ENCODE measurements at regions not wholly inside any gene's neighbourhood (a gene's known extent, or its start where the extent isn't known, plus 50 kb on each side); places are given as distances from the start of the nearest gene placed in this dataset.

- TF ChIP-seq Cebpa-rat (IDR thresholded peaks at IDR 0.05): no peak
- Histone ChIP-seq H3K4me2 (no peak overlapping the region), H3K36me3 (no peaks in the 10 kb centered on the region), H3K9me3 (replicated peaks in 1 of 11) (peaks cover 11 to 29% (median 25%) of the 10 kb centered on the region in 11 experiments; a peak in 21 of 22 replicates), H4K20me1 (no peaks in the 10 kb centered on the region), H3K27me3 (no peaks in the 10 kb centered on the region), H3K27ac (no peak overlapping the region), H3K4me3 (no peak overlapping the region), H3K4me1 (no peaks in the 10 kb centered on the region), H3K9ac (no peak overlapping the region)
Observed at GRCh38 chr2:83176539-83176938, 1282.5 kb downstream of the SUCLG1 start.

DNA sequence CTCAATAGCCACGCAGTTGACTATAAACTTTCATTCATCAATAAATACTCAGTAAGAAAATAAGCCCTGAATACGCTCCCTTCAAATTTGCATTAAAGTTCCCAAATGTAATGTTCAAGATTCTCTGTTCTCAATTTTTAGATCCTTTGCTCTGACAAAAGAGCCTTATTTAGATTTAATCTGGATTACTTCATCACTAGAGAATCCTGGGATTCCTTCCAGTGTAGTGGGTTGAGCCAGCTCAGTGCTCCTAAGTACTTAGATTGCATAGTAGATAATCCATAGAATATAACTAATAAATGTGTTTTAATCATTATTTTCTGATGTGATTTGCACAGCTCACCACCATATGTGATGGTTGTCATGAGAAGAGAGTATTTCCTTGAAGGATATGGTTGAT, 1286.2 kb downstream of the SUCLG1 start:
- Histone ChIP-seq H3K4me1 (no peaks in the 10 kb centered on the region), H3K27ac (no peak overlapping the region), H3K36me3 (no peaks in the 10 kb centered on the region), H3K9me3 (replicated peaks in 1 of 11) (peaks cover 0 to 11% (median 9%) of the 10 kb centered on the region in 11 experiments; a peak in 16 of 22 replicates), H4K20me1 (no peaks in the 10 kb centered on the region), H3K4me3 (no peak overlapping the region), H3K27me3 (no peaks in the 10 kb centered on the region), H3K4me2 (no peak overlapping the region), H3K9ac (no peak overlapping the region)
- no peak for TF ChIP-seq Cebpa-rat (IDR thresholded peaks at IDR 0.05)

DNA sequence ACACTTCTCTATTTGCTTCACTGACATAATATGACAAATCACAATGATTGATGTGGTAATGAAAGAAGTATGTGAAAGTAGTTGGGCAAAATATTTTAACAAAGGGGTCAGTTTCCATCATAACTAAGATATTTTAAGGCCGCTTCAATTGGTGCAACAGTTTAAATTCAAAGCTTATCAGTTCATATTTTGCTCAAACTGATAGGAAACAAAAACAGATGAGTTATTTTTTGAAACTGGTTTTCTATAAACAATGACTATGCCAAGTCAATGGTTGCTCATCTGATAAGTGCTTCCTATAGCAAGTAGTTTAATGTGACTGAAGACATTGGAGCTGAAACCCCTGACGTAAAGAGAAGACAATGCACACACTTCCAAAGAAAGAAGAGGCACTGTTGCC, 1290.7 kb downstream of the SUCLG1 start:
- Histone ChIP-seq H3K4me1 (no peaks in the 10 kb centered on the region), H3K27ac (no peak overlapping the region), H3K4me3 (no peak overlapping the region), H4K20me1 (no peaks in the 10 kb centered on the region), H3K9me3 (replicated peaks in 1 of 11) (no peaks in the 10 kb centered on the region), H3K9ac (no peak overlapping the region), H3K36me3 (no peaks in the 10 kb centered on the region), H3K4me2 (no peak overlapping the region), H3K27me3 (no peaks in the 10 kb centered on the region)
- TF ChIP-seq Cebpa-rat (IDR thresholded peaks at IDR 0.05): no peak

DNA sequence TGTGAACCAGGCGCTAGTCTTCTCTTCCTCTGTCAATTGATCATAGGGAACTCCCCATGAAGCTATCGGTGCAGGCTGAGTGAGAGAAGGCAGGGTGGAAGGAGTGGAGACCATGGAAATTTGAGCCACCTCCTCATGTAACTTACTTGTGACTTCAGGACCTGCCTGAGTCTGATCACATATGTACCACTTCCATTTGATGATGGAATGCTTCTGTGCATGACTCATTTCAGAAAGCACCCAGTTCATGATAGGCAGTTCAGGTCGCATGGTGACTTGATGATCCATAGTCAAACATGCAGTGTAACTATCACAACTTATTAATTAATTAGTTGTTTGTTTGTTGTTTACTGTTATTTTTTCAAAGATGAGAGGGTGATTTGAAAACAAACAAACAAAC, 1296.7 kb downstream of the SUCLG1 start:
- no peak overlapping the region for H3K4me2 ChIP-seq
- no peak for TF ChIP-seq Cebpa-rat (IDR thresholded peaks at IDR 0.05)
- H3K9ac ChIP-seq: no peak overlapping the region
- H3K4me3 ChIP-seq: no peak overlapping the region
- H3K4me1 ChIP-seq: no peaks in the 10 kb centered on the region
- H3K27ac ChIP-seq: no peak overlapping the region; a peak in 1 of 22 replicates
- H3K36me3 ChIP-seq: no peaks in the 10 kb centered on the region
- no peaks in the 10 kb centered on the region for H4K20me1 ChIP-seq
- H3K27me3 ChIP-seq: no peaks in the 10 kb centered on the region
- no peaks in the 10 kb centered on the region for H3K9me3 ChIP-seq (replicated peaks in 1 of 11)

DNA sequence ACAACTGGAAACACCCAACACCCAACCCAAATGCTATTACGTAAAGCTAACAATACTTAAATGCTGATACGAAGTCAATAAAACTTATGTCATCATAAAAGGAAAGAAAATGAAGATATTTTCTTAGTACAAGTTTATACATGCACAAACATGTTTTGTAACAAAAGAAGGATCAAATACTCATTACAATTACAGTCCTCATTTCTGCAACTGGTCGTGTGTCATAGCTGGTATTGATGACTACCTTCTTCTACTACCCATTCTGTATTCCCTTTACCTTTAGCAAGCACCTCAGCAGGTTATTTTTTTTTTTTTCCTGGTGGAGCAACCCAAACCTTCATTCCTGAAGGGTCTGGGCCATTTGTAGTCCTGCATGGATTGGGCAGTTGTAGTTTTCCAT, 1298.5 kb downstream of the SUCLG1 start:
- Histone ChIP-seq H3K36me3 (no peaks in the 10 kb centered on the region), H3K4me3 (no peak overlapping the region), H3K27ac (no peak overlapping the region), H3K9me3 (replicated peaks in 1 of 11) (peaks cover 0 to 11% (median 5%) of the 10 kb centered on the region in 11 experiments; a peak in 9 of 22 replicates), H3K4me2 (no peak overlapping the region), H3K4me1 (no peaks in the 10 kb centered on the region), H3K27me3 (no peaks in the 10 kb centered on the region), H3K9ac (no peak overlapping the region), H4K20me1 (no peaks in the 10 kb centered on the region)
- no peak for TF ChIP-seq Cebpa-rat (IDR thresholded peaks at IDR 0.05)

- no peak for TF ChIP-seq Cebpa-rat (IDR thresholded peaks at IDR 0.05)
- Histone ChIP-seq H3K4me1 (no peaks in the 10 kb centered on the region), H3K9me3 (replicated peaks in 1 of 11) (peaks cover 0 to 15% (median 7%) of the 10 kb centered on the region in 11 experiments; a peak in 9 of 22 replicates), H3K4me2 (no peak overlapping the region), H3K4me3 (no peak overlapping the region), H3K36me3 (no peaks in the 10 kb centered on the region), H3K27ac (no peak overlapping the region), H3K27me3 (no peaks in the 10 kb centered on the region), H3K9ac (no peak overlapping the region), H4K20me1 (no peaks in the 10 kb centered on the region)
Observed at GRCh38 chr2:83155826-83156225, 1303.3 kb downstream of the SUCLG1 start.

DNA sequence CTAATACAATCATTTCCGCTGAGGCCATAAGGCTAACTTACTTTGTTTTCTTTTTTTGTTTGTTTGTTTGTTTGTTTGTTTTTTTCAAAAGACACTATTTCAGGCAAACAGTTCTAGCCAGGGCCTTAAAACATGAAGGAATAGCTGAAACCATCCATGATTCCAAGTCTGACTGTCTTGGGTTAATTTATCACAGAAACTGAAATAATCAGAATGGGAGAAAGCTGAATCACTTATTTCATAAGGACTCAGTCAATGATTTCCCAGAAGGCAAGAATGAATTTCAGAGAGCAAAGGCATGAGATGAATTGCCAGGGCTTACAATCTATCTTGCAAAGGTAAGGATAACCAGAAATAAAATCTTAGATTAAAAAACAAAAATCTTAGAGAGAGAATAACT, 1315.1 kb downstream of the SUCLG1 start:
- Histone ChIP-seq H3K9me3 (replicated peaks in 1 of 11) (no peaks in the 10 kb centered on the region), H3K4me1 (no peaks in the 10 kb centered on the region), H3K4me2 (no peak overlapping the region), H3K27ac (no peak overlapping the region), H3K9ac (no peak overlapping the region), H3K36me3 (no peaks in the 10 kb centered on the region), H3K4me3 (no peak overlapping the region), H3K27me3 (no peaks in the 10 kb centered on the region), H4K20me1 (no peaks in the 10 kb centered on the region)
- no peak for TF ChIP-seq Cebpa-rat (IDR thresholded peaks at IDR 0.05)

GRCh38 chr2:83142934-83143333, 1316.1 kb downstream of the SUCLG1 start:
- no peaks in the 10 kb centered on the region for H4K20me1 ChIP-seq
- no peak overlapping the region for H3K27ac ChIP-seq
- H3K4me1 ChIP-seq: no peaks in the 10 kb centered on the region
- no peak overlapping the region for H3K9ac ChIP-seq
- H3K36me3 ChIP-seq: no peaks in the 10 kb centered on the region
- H3K4me3 ChIP-seq: no peak overlapping the region
- H3K27me3 ChIP-seq: no peaks in the 10 kb centered on the region
- no peaks in the 10 kb centered on the region for H3K9me3 ChIP-seq (replicated peaks in 1 of 11)
- H3K4me2 ChIP-seq: no peak overlapping the region
- no peak for TF ChIP-seq Cebpa-rat (IDR thresholded peaks at IDR 0.05)

GRCh38 chr2:83115606-83116005, 1343.5 kb downstream of the SUCLG1 start:
- Histone ChIP-seq H3K9me3 (replicated peaks in 1 of 11) (no peaks in the 10 kb centered on the region), H3K9ac (no peak overlapping the region), H3K4me1 (peaks cover 0 to 6% (median 0%) of the 10 kb centered on the region in 10 experiments; a peak in 1 of 20 replicates), H4K20me1 (no peaks in the 10 kb centered on the region), H3K27me3 (no peaks in the 10 kb centered on the region), H3K27ac (no peak overlapping the region), H3K4me2 (no peak overlapping the region), H3K36me3 (no peaks in the 10 kb centered on the region), H3K4me3 (no peak overlapping the region)
- TF ChIP-seq Cebpa-rat (IDR thresholded peaks at IDR 0.05): no peak

DNA sequence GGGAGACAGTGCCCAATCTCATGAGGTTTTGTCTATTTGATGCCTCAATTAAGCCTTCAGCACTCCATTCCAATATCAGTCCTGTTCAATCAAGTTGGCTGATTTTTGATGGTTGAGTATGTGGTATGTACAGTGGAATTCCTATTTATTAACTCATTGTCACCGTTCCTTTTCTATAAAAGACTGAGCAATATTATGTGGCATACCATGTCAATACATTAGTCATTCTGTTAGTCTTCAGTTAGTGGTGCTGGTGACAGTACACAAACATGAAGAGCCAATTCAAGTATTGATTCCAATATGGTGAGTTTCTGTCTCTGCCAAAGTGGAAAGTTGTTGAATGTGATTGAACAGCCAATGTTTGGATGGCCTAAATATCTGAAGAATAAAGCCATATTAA, 1343.9 kb downstream of the SUCLG1 start:
- Histone ChIP-seq H3K4me2 (no peak overlapping the region), H4K20me1 (no peaks in the 10 kb centered on the region)

More for the DNA sequence above, 1343.9 kb downstream of the SUCLG1 start:
- Histone ChIP-seq H3K4me3 (no peak overlapping the region), H3K27me3 (no peaks in the 10 kb centered on the region), H3K27ac (no peak overlapping the region), H3K9ac (no peak overlapping the region), H3K36me3 (no peaks in the 10 kb centered on the region), H3K4me1 (peaks cover 0 to 6% (median 0%) of the 10 kb centered on the region in 10 experiments; a peak in 1 of 20 replicates), H3K9me3 (replicated peaks in 1 of 11) (no peaks in the 10 kb centered on the region)
- TF ChIP-seq Cebpa-rat (IDR thresholded peaks at IDR 0.05): no peak
